ENCODE measurements at regions not wholly inside any gene's neighbourhood (a gene's known extent, or its start where the extent isn't known, plus 50 kb on each side); places are given as distances from the start of the nearest gene placed in this dataset.

DNA sequence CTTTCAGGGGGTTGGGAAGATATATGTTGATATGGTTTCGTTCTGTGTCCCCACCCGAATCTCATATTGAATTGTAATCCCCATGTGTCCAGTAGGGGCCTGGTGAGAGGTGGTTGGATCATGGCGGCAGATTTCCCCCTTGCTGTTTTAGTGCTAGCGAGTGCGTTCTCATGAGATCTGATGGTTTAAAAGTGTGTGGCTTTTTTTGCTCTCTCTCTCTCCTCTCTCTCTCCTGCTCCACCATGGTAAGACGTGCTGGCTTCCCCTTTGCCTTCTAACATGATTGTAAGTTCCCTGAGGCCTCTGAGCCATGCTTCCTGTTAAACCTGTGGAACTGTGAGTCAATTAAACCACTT is 68.4 kb upstream of the PDZD8 start:
- WGBS (ENCODE audit: insufficient coverage, low coverage, missing lambda C conversion rate): 69% methylated on average over 4 of the region's 6 CpGs
- DNase-seq (ENCODE audit: extremely low read depth in 1 of 4, low spot score in 3 of 4) (no peak), FAIRE-seq (no peak), ATAC-seq (no peak)
- no peak overlapping the region for H3K4me2 ChIP-seq (ENCODE audit: insufficient read depth, low read length)
- no peaks in the 10 kb centered on the region for H4K20me1 ChIP-seq (replicated peaks; ENCODE audit: control insufficient read depth, insufficient read depth, low read length)
- no peaks in the 10 kb centered on the region for H3K79me2 ChIP-seq (ENCODE audit: control insufficient read depth, insufficient read depth, low read length)
- intact Hi-C loops (cut with micrococcal nuclease) (loop anchor here (10.0 kb wide), 1 partner anchor 119 kb away; no protein-coding TSS in a partner anchor), in situ Hi-C loops (cut with MboI) (loop anchor here (25.0 kb wide), 1 partner anchor 206 kb away; the partner anchor contains the start of gene SLC18A2)
- no peak overlapping the region for H3K27ac ChIP-seq (ENCODE audit: extremely low read depth, low read depth, low read length)
- no peak overlapping the region for H3K4me3 ChIP-seq
- no peak overlapping the region for H3K9ac ChIP-seq (ENCODE audit: insufficient read depth in 1 of 2, low read depth in 2 of 2, low read length in 2 of 2)
- no peaks in the 10 kb centered on the region for H3K27me3 ChIP-seq (ENCODE audit: control insufficient read depth in 2 of 2, insufficient read depth in 2 of 2, low read length in 2 of 2)
- no peak overlapping the region for H2AFZ ChIP-seq (ENCODE audit: low read depth, low read length)
- H3K4me1 ChIP-seq (replicated peaks in 1 of 2; ENCODE audit: control insufficient read depth in 2 of 2, insufficient read depth in 2 of 2, low read length in 2 of 2): peaks cover 12 to 14% of the 10 kb centered on the region in 2 experiments; a peak in 3 of 5 replicates
- ChIA-PET POLR2A (no interaction called here), CTCF (ENCODE audit: low intra/inter-chr PET ratio) (interaction anchor here (1.0 kb wide), 1 partner anchor 227 kb away, joined by 3 read pairs; no protein-coding TSS in a partner anchor)
- BruUV-seq (replicated peaks): no TSS peak
- peaks cover 8% of the 10 kb centered on the region for H3K9me3 ChIP-seq (replicated peaks; ENCODE audit: control insufficient read depth, insufficient read depth, low read depth, low read length)
- H3K36me3 ChIP-seq (ENCODE audit: control insufficient read depth, insufficient read depth, low read length): no peaks in the 10 kb centered on the region
- TF ChIP-seq, protein P1, sequence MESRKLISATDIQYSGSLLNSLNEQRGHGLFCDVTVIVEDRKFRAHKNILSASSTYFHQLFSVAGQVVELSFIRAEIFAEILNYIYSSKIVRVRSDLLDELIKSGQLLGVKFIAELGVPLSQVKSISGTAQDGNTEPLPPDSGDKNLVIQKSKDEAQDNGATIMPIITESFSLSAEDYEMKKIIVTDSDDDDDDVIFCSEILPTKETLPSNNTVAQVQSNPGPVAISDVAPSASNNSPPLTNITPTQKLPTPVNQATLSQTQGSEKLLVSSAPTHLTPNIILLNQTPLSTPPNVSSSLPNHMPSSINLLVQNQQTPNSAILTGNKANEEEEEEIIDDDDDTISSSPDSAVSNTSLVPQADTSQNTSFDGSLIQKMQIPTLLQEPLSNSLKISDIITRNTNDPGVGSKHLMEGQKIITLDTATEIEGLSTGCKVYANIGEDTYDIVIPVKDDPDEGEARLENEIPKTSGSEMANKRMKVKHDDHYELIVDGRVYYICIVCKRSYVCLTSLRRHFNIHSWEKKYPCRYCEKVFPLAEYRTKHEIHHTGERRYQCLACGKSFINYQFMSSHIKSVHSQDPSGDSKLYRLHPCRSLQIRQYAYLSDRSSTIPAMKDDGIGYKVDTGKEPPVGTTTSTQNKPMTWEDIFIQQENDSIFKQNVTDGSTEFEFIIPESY (CRISPR knock-in tag; IDR thresholded peaks at IDR 0.05): peak; percentile 63; the same call in 1 of the 2 replicates
- no peak for TF ChIP-seq THRAP3 (IDR thresholded peaks at IDR 0.05; ENCODE audit: borderline replicate concordance)
- no peaks in the 10 kb centered on the region for H3K9me1 ChIP-seq (ENCODE audit: control insufficient read depth, insufficient read depth, low read length)

Data from K562 (cell line).